ENCODE measurements at regions not wholly inside any gene's neighbourhood (a gene's known extent, or its start where the extent isn't known, plus 50 kb on each side); places are given as distances from the start of the nearest gene placed in this dataset.
"Not testable (repeated sequence)": the region's sequence is repeated elsewhere in the genome, so short reads cannot be mapped to it uniquely, and the experiment has no call there.

DNA sequence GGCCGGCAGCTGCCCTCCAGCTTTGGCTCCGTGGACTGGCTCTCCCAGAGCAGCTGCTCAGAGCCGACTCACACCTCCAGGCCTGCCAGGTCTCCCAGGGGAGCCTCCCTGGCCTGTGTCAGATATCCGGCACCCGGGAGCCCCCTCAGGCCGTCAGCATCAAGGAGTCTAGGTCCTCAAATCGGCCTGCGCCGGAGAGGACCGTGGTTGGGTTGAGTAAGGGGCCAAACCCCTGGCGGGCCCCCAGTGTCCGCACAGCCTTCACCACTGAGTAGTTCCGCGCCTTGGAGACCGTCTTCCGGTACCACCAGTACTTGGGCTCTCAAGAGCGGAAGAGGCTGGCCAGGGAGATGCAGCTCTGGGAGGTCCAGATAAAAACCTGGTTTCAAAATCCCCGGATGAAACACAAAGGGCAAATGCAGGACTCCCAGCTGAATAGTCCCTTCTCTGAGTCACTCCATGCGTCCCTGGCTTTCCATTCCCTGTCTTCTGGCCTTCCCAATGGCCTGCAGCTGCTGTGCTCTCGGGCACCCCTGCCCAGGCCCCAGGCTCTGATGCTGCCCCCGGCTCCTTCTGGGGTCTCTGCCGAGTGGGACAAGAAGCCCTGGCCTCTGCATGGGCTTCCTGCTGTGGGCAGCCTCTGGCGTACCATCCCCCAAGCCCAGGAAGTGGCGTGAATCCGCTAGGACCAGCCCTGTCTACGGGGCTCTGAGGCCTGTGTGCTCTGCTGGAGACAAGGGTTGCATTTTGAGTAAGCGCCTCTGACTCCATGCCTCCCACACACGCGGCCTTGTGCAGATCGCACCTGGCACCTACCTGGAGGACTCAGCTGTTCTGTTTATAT, 245.1 kb upstream of the ATXN7L3B start:
- DNase-seq: peak; percentile 29

DNA sequence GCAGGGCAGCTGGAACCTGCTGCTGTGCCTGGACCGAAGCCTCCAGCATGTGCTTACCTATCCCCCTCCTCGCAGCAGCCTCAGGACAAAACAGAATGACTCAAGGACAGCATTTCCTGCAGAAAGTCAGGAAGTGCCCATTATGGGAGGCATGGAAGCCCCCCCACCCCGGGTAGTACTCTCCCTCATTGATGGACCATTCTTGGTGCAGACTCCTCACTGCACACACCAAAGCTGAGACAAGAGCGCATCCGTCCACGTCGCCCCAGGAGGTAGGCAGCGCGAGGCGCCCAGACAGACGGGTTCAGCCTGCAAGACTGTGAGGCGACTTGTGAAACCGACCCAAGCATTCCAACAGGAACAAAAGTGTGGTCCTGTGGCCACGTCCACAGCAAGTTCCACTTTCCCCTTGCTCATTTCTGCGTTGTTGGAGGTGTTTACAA, 243.9 kb upstream of the ATXN7L3B start:
- no peak for DNase-seq

DNA sequence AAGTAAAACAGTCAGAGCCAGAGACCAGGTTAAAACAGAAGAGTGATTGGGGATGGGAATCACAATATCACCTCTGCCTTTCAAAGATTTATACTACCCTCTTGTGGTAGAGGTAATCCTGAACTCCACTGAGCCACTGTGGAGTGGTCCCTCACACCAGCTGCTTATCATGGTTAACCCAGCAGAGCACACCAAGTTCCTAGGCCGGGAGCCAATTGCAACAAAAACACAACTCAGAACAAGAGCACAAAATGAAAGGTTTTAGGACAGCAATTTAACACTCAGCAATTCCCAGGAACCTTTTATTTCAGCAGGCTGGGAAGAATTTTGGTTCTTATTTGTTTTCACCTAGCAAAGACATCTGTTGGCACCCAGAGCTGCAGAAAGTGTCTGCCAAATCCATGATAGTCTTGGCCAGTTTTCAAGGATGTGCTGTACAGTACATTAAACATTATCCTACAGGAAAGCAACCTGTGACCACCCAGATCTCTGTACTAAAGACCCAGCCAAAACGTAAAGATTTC, 220.5 kb upstream of the ATXN7L3B start:
- no peak for DNase-seq

DNA sequence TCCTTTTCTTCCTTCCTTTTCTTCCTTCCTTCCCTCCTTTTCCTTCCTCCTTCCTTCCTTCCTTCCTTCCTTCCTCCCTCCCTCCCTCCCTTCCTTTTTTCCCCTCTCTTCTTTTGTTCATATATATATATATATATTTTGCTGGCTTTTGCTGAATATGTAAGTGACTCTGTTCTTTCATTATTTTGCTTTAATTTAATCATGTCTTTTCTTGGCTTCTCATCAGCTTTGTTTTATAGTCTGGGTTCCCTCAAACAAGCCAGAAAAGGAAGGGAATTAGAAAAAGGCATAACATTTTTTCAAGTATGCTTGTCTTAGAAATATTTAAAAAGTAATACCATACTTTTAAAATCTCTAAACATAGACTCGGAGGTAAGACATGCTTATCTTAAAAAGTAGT, 219.9 kb upstream of the ATXN7L3B start:
- DNase-seq: no peak

DNA sequence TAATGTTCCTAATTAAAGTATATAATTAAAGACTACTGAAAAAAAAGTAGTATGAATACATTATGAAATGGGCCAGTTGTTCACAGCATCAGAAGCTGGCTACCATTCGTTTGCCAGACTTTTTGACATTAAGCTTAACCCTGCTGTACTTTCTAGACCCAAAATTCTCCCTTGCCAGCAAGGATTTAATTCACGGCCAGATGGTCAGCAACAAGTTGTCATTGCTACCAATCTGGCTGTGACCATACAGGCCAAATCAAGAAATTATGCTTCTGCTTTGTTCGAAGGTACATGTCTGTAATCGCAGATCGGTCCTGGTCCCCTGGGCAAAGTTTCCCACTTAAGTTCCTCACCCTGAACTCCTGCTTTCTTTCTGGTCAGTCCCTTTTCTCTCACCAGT, 217.7 kb upstream of the ATXN7L3B start:
- no peak for DNase-seq

GRCh38 chr12:74321381-74321780, 216.3 kb upstream of the ATXN7L3B start:
- DNase-seq: no peak

- DNase-seq: no peak
Observed at GRCh38 chr12:74322792-74323191, 214.8 kb upstream of the ATXN7L3B start.

DNA sequence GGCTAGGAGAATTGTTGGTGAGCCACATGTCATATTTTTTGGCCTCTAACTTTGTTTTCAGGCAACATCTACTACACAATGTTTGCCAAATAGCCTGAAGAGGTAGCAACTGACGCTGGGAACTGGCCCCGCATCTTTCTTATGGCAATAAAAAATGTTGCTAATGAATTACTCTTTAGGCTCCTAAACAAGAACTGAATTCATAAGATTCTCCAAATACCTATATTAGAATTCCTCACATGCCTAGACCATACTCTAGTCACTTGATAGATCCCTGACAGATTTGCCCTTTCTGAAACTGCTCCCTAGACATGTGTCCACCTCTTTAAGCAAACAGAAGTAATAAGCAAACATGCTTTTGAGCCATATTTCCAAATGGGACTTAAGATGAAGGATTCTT, 209.0 kb upstream of the ATXN7L3B start:
- no peak for DNase-seq

GRCh38 chr12:74334780-74335179, 202.9 kb upstream of the ATXN7L3B start:
- no peak for DNase-seq

GRCh38 chr12:74337951-74338350, 199.7 kb upstream of the ATXN7L3B start:
- no peak for DNase-seq

- no peak for DNase-seq
Observed at GRCh38 chr12:74339211-74339610, 198.4 kb upstream of the ATXN7L3B start.

GRCh38 chr12:74349925-74350324, 187.7 kb upstream of the ATXN7L3B start:
- DNase-seq: no peak

- DNase-seq: no peak
Observed at GRCh38 chr12:74365178-74365964, 172.3 kb upstream of the ATXN7L3B start.

GRCh38 chr12:74370608-74371216, 166.9 kb upstream of the ATXN7L3B start:
- DNase-seq: no peak

DNA sequence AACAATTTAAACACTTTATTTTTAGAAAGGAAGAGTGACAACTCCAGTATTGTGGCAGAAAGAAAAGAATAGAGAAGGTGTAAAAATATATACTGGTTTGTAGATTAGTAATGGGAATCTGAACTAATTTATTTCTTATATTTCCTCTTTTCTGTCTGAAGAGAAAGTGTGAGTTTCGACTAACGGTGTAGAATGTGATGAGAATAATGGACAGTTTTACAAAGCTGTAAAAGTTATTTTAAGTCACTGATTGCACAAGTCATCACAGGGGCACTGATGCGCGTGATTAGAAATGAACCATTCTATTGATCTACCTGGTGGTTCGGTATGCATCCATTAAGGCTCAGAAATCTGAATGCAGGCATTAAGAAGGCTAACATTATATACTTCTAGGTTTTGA, 158.5 kb upstream of the ATXN7L3B start:
- no peak for DNase-seq

DNA sequence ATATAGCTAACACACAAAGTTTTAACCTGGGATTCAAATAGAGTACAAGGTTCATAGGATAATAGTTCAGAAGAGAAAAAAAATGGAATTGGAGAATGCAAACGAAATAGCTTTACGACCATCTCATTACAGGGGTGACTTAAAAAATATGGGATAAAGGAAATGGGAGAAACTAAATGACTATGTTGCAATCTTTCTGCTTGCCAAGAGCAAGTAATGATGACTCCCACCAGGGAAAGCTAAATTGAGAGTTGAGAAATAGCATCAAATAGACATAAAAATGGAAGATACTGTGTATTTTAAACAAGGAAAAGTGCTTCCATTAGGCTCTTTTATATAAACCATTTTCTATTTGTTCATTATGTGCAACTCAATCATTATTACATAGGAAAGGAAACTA, 155.7 kb upstream of the ATXN7L3B start:
- DNase-seq: no peak

DNA sequence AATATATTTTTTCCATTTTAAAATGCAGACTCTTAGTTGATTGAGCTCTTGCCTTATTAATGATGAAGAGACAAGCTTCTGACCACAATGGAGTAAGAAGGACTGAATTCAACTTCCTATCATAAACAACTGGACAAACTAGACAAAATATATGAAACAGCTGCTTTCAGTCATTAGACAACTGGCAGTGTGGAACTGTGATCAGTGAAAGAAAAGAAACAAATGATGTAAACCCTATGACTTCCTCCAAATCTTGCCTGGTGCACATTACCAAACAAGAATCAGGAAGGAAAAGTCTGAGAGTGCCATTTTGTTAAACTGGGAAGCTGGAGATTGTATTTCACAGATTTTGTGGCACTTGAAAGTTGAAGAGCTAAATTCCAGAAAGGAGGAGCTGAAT, 154.7 kb upstream of the ATXN7L3B start:
- DNase-seq: no peak

DNA sequence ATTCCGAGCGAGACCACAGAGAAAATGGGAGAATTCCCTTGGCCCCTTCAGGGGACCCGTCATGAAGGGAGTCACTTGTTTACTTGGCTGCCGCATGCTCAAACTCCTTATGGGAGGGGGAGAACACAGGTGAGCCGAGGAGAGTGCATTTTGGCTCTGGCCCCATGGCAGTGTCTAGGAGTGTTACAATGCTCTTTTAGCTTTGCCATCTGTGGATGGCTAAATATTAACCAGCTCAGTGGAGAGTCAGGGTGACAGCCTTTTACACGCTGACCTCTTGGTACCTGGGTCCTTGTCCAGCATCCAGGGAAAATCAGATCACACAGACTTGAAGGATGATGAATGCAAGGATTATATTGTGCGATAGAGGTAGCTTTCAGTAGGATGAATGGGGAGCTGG, 146.4 kb upstream of the ATXN7L3B start:
- no peak for DNase-seq

DNA sequence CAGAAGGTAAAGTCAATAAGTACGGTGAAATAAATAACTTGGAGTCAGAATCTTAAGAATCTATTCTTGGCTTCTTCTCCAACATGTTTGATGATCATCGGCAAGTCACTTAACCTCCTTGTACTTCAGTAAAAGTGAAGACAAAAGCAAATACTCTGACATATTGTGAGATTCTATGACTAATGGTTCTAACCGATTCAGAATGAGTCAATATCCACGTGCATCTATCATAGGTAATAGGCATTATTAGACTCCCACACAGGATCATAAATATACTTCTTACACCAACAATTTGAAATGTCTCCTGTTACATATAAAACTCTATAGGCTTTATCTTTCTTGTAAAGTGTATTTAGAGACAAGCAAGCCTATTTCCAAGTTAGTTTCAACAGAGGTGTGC, 144.4 kb upstream of the ATXN7L3B start:
- no peak for DNase-seq

GRCh38 chr12:74394647-74395046, 143.0 kb upstream of the ATXN7L3B start:
- no peak for DNase-seq

DNA sequence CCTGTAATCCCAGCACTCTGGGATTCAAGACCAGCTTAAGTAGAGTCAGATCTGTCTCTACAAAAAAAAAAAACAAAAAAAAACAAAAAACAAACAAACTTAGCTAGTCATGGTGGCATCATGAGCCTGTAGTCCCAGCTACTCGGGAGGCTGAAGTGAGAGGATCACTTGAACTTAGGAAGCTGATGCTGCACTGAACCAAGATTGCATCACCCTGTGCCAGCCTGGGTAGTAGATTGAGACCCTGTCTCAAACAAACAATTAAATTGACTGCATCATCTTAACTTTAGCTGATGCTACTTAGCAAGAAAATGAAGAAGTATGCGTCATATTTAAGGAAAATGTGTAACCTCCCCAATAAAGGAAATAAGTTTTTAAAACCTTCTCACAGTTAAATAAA, 136.6 kb upstream of the ATXN7L3B start:
- DNase-seq: no peak

DNA sequence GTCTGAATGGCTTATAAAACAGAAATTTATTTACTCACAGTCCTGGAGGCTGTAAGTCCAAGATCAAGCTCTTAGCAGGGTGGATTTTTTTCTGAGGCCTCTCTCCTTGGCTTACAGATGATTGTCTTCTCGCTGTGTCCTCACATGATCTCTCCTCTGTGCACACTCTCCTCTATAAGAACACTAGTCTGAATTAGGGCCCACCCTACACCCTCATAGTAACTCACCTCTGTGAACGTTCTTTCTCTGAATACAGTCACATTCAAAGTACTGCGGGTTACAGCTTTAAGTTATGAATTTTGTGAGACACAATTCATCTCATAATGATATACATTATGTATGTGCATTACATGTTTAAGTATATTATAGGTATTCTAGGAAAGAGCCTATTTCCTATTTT, 135.7 kb upstream of the ATXN7L3B start:
- DNase-seq: no peak

- DNase-seq: not testable (repeated sequence)
Observed at GRCh38 chr12:74403221-74403470, 134.5 kb upstream of the ATXN7L3B start.

GRCh38 chr12:74408601-74409166, 129.0 kb upstream of the ATXN7L3B start:
- DNase-seq: no peak
